Endothelial cell of hepatic sinusoid (primary cell): ENCODE measurements at regions not wholly inside any gene's neighbourhood (a gene's known extent, or its start where the extent isn't known, plus 50 kb on each side); places are given as distances from the start of the nearest gene placed in this dataset.
"Not testable (repeated sequence)": the region's sequence is repeated elsewhere in the genome, so short reads cannot be mapped to it uniquely, and the experiment has no call there.

Experiments
- in situ Hi-C: cut with HindIII; loops from 2 replicates; pipeline ENCODE4 v1.10.0; 2017; ENCODE audit warnings: low sequenced_read_pairs

DNA sequence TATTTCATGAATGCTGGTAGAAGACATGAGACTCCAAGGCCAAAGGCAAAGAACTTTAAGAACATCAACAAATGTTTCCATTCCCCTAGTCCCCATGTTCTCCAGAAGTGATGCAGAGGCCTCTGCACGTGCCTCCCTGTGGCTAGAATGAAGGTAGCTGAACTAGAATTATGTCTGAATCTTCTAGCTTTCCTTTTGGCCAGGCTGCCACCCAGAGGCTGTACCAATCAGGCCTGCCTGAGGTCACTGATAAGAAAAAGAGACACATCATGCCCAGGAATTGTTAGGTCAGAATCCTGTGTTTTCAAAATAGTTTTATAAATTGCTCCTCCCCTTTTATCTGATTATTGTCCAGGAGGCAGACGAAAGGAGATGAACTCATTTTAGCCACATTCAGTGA lies 188.0 kb upstream of the SLC16A7 start:
- in situ Hi-C loops, result no loop called here

GRCh38 chr12:59405992-59406391 lies 189.8 kb upstream of the SLC16A7 start:
- in situ Hi-C loops, result no loop called here

DNA sequence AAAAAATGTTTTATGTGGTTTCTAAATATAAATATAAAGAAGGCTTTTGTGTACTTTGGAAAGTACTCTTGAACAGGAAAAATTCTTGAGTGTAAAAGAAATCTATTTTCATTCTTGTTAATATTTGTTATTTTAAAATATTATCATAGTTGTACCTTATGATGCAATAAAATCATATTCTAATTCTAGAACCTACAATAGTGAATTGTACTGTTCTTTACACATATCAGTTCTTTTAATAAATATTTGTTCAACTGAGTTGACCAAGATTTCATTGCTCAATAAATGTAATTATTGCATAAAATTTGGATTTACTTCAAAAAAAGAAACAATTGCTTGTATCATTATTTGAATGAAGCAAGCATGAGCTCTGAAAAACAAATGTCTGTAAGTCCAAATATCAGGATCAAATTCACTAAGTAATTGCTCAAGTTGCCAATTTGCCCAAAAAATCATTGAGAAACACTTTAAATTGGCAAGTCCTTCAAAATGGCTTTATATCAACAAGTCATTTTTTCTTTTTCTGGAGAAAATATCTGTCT lies 191.6 kb upstream of the SLC16A7 start:
- in situ Hi-C loops, result no loop called here

DNA sequence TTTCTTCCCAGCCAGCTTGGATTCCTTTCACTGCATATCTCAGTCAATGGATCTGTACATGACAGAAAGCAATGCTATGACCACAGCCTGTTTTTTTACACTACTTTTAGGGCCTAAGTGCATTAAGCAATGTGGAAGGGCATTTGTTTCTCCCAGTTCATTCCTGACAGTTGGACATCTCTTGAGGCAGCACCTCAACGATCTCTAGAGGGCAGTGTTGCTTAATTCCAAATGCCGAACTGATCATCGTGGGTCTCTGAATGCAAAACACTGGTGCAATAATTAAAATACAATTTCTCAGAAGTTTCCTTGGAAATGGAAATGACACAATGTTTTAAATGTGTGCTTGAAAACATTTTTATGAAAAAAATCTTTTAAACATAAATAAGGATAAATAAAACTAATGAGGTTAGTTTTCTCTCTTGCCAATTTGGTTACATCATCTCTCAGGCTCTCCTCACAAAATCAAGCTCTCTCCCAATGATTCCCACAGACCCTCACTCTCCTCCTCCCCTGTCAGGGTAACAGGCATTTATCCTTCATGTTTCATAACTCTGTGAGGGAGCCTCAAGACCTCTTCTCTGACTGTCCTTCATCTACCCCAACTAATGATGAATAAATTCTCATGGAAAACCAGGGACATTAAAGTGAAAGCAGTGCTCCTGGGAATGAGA lies 192.4 kb upstream of the SLC16A7 start:
- in situ Hi-C loops, result no loop called here

DNA sequence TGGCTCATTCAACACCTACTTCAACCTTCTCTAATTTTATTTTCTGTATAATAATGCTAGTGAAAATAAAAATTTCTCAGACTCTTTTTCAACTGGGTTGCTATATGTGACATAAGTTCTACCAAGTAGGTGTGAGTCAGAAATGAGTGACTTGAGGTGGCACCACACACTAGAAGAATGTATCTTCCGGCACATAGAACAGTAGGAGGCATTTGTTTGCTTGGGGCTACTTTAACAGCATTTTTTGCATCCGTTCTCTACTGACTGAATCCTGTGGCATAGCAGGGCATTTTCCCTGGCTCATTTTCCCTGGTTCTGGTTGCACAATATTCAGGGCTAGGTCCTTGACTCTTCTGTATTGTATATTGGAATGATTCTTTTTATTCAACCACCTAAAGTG lies 194.0 kb upstream of the SLC16A7 start:
- in situ Hi-C loops, result no loop called here

DNA sequence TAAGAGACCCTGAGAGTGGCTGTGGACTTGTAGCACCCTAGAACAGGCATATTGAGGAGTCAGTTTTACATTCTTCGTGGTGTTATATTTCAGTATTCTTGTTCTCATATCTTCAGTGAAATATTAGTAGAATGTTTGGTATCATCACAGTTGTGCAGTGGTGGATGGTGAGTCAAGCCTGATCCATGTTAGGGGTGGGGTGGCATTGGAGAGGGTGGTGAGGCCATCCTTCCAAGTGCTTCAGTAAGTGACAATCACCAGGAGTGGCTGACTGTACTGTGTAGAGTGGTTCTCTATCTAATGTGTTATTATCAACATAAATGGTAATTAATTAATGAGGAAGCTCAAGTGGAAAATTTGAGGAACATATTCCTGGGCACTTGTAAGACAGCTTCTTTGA lies 197.7 kb upstream of the SLC16A7 start:
- in situ Hi-C loops, result no loop called here

GRCh38 chr12:59396919-59397318 lies 198.9 kb upstream of the SLC16A7 start:
- in situ Hi-C loops, result no loop called here

- in situ Hi-C loops, result no loop called here
These were observed 199.3 kb upstream of the SLC16A7 start for GRCh38 chr12:59396519-59396918.

DNA sequence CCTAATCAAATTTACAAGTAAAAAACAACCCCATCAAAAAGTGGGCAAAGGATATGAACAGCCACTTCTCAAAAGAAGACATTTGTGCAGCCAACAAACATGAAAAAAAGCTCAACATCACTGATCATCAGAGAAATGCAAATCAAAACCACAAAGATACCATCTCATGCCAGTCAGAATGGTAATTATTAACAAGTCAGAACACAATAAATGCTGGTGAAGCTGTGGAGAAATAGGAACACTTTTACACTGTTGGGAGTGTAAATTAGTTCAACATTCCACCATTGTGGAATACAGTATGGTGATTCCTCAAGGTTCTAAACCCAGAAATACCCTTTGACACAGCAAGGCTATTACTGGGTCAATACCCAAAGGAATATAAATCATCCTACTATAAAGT lies 200.5 kb upstream of the SLC16A7 start:
- in situ Hi-C loops, result not testable (repeated sequence)

DNA sequence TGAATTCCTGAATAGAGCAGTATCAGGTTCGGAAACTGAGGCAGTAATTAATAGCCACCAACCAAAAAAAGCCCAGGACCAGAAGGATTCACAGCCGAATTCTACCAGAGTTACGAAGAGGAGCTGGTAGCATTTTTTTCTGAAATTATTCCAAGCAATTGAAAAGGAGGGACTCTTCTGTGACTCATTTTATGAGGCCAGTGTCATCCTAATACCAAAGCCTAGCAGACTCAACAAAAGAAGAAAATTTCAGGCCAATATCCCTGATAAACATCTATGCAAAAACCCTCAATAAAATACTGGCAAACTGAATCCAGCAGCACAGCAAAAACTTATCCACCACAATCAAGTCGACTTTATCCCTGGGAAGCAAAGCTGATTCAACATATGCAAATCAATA lies 202.3 kb upstream of the SLC16A7 start:
- in situ Hi-C loops, result no loop called here

DNA sequence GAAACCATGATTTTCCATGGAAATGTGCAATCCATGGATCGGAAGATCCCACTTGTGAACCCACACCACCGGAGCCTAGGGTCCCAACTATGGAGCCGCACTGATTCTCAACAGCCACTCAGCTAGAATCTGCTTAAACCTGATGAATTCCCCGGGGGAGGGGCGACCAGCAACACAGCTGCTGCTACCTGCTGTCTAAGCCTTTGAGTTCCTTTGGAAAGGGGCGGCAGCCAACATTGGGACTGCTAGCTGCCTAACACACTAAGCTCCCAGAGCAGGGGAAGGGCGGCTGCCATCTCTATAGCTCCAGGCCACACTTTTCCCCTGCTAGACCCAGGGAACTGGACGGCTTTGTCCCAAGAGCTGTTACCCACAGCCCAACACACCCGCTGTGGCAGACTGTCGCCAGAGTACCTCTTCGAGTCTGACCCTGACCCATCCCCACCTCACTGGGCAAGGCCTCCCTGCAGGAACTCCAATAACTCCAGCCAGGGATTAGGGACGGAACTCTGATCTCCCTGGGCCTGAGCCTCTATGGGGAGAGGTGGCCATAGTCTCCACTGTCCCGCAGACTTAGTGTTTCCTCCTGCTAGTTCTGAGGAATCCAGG lies 205.8 kb upstream of the SLC16A7 start:
- in situ Hi-C loops, result no loop called here

GRCh38 chr12:59388694-59389093 lies 207.1 kb upstream of the SLC16A7 start:
- in situ Hi-C loops, result no loop called here

- in situ Hi-C loops, result no loop called here
These were observed 207.7 kb upstream of the SLC16A7 start for GRCh38 chr12:59388176-59388575.

DNA sequence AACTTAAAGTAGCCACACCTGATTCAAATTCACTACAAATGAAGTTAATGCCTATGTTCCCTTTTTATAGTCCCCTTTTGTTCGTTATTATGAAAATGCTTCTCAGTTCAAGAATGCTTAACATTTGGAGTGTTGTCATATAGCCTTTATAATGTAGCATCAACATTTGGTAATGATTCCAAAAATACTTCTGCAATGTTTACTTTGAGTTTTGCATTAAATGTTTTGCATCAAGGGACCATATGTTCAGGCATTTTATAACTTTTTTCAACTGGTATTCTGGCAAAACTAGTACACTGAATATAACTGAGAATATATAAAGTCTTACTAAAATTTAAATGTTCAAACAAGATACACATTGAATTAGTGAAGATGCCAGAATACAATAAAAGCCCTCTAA lies 209.6 kb upstream of the SLC16A7 start:
- in situ Hi-C loops, result no loop called here

DNA sequence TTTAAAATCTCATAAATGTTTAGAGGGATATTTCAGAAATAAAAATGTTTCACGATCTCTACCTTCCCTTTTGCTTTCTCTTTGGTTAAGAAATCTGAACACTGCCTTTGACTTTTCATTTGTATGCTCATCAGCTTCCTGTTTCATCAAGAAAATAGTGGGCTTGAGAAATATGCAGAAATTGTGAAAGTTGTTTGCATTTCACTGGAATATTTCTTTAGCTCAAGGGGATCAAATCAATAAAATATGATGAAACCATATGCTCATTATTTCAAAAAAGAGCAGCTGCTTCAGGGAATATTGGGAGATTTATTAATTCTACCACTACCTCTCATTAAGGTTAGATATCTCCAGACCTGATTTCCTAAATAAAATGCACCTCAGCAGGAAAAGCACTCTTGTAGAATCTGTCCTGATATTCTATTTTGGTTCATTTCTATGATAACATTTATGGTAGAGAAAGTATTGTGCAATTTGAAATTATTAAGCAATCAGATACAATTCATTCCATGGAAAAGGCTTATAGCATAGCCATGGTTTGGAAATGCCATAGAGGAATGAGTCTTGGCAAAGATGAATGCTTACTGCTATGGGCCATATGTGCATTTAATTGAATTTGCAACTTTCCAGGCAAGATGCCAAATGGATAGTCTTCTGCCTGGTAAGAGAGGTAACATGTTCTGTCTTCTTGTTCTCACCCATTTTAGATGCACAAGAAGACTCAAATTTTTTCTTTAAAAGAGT lies 212.6 kb upstream of the SLC16A7 start:
- in situ Hi-C loops, result no loop called here

GRCh38 chr12:59382282-59383078 lies 213.3 kb upstream of the SLC16A7 start:
- in situ Hi-C loops, result no loop called here

DNA sequence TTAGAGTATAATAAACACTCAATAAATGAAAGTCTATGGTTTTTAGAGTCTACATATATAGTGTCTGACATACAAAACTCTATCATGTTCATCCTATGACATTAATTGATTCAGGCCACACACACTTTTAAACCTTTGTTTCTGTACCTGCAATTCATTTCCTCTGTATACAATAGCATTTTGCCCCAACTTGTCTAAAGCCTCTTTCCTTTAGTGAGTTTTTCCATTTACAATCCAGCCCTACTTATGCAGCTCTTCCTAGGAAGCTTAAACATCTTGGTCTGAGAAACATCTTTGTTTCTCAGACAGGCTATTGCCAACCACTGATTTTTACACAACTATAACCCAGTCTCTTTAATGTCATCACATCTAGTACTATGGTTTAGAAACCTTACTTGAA lies 214.7 kb upstream of the SLC16A7 start:
- in situ Hi-C loops, result no loop called here

GRCh38 chr12:59375633-59376032 lies 220.2 kb upstream of the SLC16A7 start:
- in situ Hi-C loops, result no loop called here

DNA sequence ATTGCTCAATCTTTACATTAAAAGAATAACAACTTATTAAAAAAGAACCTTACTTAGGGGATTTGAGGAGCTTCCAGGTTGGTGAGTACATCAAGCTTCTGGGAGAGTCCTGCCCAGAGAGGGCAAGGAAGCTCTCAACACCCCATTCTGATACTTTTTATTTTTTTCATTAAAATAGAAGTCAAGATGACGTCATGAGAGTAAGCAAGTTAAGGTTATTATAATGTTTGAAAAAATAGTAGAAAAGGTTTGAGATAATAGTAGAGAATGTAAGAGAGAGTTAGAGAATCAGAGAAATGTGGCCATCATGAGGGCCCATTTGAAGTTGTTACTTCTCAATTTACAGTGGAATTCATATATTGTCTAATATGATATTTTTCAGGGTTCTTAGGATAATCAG lies 221.0 kb upstream of the SLC16A7 start:
- in situ Hi-C loops, result no loop called here

- in situ Hi-C loops, result no loop called here
These were observed 222.9 kb upstream of the SLC16A7 start for GRCh38 chr12:59372956-59373355.

GRCh38 chr12:59370933-59371332 lies 224.9 kb upstream of the SLC16A7 start:
- in situ Hi-C loops, result no loop called here
